ENCODE measurements at regions not wholly inside any gene's neighbourhood (a gene's known extent, or its start where the extent isn't known, plus 50 kb on each side); places are given as distances from the start of the nearest gene placed in this dataset.
A peak's percentile ranks its signal among the peaks of the same experiment; 100 is the strongest.

DNA sequence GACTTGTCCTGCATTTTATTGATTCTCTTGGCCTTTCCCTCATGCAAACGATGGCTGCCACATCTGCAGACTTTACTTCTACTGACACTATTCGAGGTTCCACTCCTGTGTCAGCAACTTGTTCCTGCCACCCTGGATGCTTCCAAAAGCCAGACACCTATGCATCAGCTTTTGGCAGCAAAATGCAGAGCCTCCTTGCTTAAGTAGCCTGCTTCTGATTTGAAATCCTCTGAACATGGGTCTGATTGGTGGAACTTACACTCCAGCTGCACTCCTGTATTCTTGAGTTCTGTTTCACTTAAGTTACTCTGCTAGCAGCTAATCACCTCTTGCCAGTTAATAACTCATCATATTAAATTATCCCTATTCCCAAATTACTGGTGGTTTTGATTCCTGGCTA, 152.1 kb upstream of the FMN2 start:
- WGBS, 2 donors: 40 to 44% methylated on average over 2 of the region's 2 CpGs
- peaks cover 0 to 6% (median 0%) of the 10 kb centered on the region in 3 donors for H3K9me3 ChIP-seq
- intact Hi-C loops (cut with DNase I): no loop called here
- TF ChIP-seq, protein P1, sequence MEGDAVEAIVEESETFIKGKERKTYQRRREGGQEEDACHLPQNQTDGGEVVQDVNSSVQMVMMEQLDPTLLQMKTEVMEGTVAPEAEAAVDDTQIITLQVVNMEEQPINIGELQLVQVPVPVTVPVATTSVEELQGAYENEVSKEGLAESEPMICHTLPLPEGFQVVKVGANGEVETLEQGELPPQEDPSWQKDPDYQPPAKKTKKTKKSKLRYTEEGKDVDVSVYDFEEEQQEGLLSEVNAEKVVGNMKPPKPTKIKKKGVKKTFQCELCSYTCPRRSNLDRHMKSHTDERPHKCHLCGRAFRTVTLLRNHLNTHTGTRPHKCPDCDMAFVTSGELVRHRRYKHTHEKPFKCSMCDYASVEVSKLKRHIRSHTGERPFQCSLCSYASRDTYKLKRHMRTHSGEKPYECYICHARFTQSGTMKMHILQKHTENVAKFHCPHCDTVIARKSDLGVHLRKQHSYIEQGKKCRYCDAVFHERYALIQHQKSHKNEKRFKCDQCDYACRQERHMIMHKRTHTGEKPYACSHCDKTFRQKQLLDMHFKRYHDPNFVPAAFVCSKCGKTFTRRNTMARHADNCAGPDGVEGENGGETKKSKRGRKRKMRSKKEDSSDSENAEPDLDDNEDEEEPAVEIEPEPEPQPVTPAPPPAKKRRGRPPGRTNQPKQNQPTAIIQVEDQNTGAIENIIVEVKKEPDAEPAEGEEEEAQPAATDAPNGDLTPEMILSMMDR (IDR thresholded peaks at IDR 0.05): no peak
- TF ChIP-seq POLR2A (IDR thresholded peaks at IDR 0.05): no peak
- H3K36me3 ChIP-seq (replicated peaks in 1 of 2; ENCODE audit: insufficient read depth in 1 of 2, low read depth in 2 of 2): no peaks in the 10 kb centered on the region
- DNase-seq: no peak
- no peaks in the 10 kb centered on the region for H3K4me1 ChIP-seq
- ATAC-seq: no peak
- no peaks in the 10 kb centered on the region for H3K27me3 ChIP-seq
- no peak overlapping the region for H3K27ac ChIP-seq
- H3K4me3 ChIP-seq: no peak overlapping the region

DNA sequence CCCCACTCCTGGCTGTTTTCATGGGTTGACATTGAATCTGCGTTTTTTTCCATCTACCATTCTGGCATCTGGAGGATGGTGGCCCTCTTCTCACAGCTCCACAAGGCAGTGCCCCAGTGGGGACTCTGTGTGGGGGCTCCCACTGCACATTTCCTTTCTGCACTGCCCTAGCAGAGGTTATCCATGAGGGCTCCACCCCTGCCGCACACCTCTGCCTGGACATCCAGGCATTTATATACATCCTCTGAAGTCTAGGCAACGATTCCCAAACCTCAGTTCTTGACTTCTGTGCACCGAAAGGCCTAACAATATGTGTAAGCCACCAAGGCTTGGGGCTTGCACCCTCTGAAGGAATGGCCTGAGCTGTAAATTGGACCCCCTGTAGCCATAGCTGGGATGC, 147.9 kb upstream of the FMN2 start:
- no peak overlapping the region for H3K4me3 ChIP-seq
- peaks cover 0 to 6% (median 0%) of the 10 kb centered on the region in 3 donors for H3K9me3 ChIP-seq
- H3K27me3 ChIP-seq: no peaks in the 10 kb centered on the region
- WGBS, 2 donors: 71 to 84% methylated on average over 4 of the region's 4 CpGs
- intact Hi-C loops (cut with DNase I): no loop called here
- TF ChIP-seq, protein P1 (IDR thresholded peaks at IDR 0.05): no peak
- TF ChIP-seq POLR2A (IDR thresholded peaks at IDR 0.05): no peak
- H3K36me3 ChIP-seq (replicated peaks in 1 of 2; ENCODE audit: insufficient read depth in 1 of 2, low read depth in 2 of 2): no peaks in the 10 kb centered on the region
- ATAC-seq (no peak), DNase-seq (no peak)
- H3K27ac ChIP-seq: no peak overlapping the region
- no peaks in the 10 kb centered on the region for H3K4me1 ChIP-seq

DNA sequence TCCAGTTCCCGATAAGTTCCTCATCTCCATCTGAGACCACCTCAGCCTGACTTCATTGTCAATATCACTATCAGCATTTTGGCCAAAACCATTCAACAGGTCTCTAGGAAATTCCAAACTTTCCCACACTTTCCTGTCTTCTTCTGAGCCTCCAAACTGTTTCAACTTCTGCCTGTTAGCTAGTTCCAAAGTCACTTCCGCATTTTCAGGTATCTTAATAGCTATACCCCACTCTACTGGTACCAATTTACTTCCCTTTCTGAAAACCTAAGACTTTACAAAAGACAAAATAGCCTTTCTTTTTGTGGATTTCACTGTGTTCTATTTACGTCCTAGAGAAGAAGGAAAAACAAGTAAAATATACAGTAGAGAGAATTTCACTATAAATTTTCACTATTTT, 147.0 kb upstream of the FMN2 start:
- Histone ChIP-seq H3K36me3 (replicated peaks in 1 of 2; ENCODE audit: insufficient read depth in 1 of 2, low read depth in 2 of 2) (no peaks in the 10 kb centered on the region), H3K9me3 (peaks cover 0 to 6% (median 0%) of the 10 kb centered on the region in 3 donors), H3K27ac (no peak overlapping the region), H3K4me3 (no peak overlapping the region), H3K27me3 (no peaks in the 10 kb centered on the region), H3K4me1 (no peaks in the 10 kb centered on the region)
- TF ChIP-seq, protein P1 (IDR thresholded peaks at IDR 0.05): no peak
- no peak for TF ChIP-seq POLR2A (IDR thresholded peaks at IDR 0.05)
- intact Hi-C loops (cut with DNase I): no loop called here
- ATAC-seq (no peak), DNase-seq (no peak)
- 65 to 80% methylated on average over 3 of the region's 3 CpGs for WGBS, 2 donors

DNA sequence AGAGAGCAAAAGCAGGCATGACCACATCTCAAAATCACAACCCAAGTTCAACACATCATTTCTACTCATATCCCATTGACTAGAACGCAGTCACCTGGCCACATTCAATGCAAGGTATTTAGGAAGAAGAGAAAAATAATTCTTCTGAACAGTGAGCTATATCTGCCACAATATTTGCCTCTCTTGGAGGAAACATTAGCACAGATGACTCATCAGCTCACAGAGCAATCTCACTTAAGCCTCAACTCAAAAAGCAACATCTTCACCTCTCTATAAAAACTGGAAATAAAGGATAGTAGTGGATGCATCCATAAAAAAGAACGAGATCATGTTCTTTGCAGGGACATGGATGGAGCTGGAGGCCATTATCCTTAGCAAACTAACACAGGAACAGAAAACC, 143.9 kb upstream of the FMN2 start:
- ATAC-seq: no peak
- Histone ChIP-seq H3K9me3 (peaks cover 0 to 6% (median 0%) of the 10 kb centered on the region in 3 donors), H3K36me3 (replicated peaks in 1 of 2; ENCODE audit: insufficient read depth in 1 of 2, low read depth in 2 of 2) (no peaks in the 10 kb centered on the region), H3K27ac (no peak overlapping the region), H3K4me1 (no peaks in the 10 kb centered on the region), H3K27me3 (no peaks in the 10 kb centered on the region), H3K4me3 (no peak overlapping the region)
- 69 to 80% methylated on average over 2 of the region's 2 CpGs for WGBS, 2 donors
- intact Hi-C loops (cut with DNase I): no loop called here
- DNase-seq: no peak
- TF ChIP-seq, protein P1 (IDR thresholded peaks at IDR 0.05): no peak
- no peak for TF ChIP-seq POLR2A (IDR thresholded peaks at IDR 0.05)

DNA sequence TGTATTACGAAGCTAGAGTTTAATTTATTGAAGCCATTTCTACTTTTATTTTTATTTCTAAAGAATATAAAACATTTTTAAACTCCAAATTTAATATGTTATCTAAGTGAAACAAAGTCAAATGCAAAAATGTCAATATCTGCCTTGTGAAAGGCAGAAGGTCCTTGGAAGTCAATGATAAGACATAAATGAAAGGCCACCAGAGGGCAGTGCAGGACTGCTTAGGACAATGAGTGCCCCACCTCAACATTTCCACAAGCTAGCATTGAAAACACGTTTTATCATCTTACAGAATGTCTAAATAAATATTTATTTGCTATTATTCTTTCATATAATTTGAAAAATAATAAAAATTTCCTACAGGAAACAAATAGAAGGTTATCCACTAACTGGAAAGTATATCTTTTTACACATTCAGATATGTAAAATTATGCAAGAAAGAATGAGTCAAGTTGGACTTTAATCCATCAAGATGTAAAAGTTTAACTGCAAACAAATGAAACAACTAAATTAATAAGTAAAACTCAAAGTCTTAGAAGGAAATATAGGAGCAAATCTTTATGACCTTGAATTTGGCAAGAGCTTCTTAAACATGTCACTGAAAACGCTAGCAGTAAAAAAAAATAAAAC, 140.1 kb upstream of the FMN2 start:
- DNase-seq: peak; percentile 75 to 84 (median 80)
- intact Hi-C loops (cut with DNase I): no loop called here
- no peaks in the 10 kb centered on the region for H3K27me3 ChIP-seq
- no peaks in the 10 kb centered on the region for H3K36me3 ChIP-seq (replicated peaks in 1 of 2; ENCODE audit: insufficient read depth in 1 of 2, low read depth in 2 of 2)
- 27 to 28% methylated on average over 3 of the region's 3 CpGs for WGBS, 2 donors
- no peak overlapping the region for H3K4me3 ChIP-seq
- no peak overlapping the region for H3K27ac ChIP-seq
- no peaks in the 10 kb centered on the region for H3K4me1 ChIP-seq
- ATAC-seq: no peak
- H3K9me3 ChIP-seq: no peaks in the 10 kb centered on the region
- TF ChIP-seq, protein P1 (IDR thresholded peaks at IDR 0.05): peak; percentile 57 to 90 (median 77)
- TF ChIP-seq POLR2A (IDR thresholded peaks at IDR 0.05): no peak
